H9 (cell line): ENCODE measurements at regions not wholly inside any gene's neighbourhood (a gene's known extent, or its start where the extent isn't known, plus 50 kb on each side); places are given as distances from the start of the nearest gene placed in this dataset.

Experiments
- DNase-seq: peaks from one replicate; pipeline ENCODE4 v3.0.0-alpha.2; 2017
- H2AFZ ChIP-seq: one replicate; pipeline ENCODE4 v1.6.1; 2013; ENCODE audit warnings: mild to moderate bottlenecking, low read length, control low read depth, moderate library complexity
- H2AK5ac ChIP-seq: 2 replicates; pipeline ENCODE4 v1.6.1; 2013; ENCODE audit warnings: low read length, control low read depth, mixed read lengths; ENCODE audit not compliant: insufficient read length
- H2BK120ac ChIP-seq: one replicate; pipeline ENCODE4 v1.6.1; 2013; ENCODE audit warnings: low read depth, mild to moderate bottlenecking, low read length, control low read depth, inconsistent platforms; ENCODE audit not compliant: poor library complexity, severe bottlenecking
- H2BK12ac ChIP-seq: 2 replicates; pipeline ENCODE4 v1.6.1; 2013; ENCODE audit warnings: low read length, control low read depth, mixed read lengths, low read depth; ENCODE audit not compliant: insufficient read length
- H2BK15ac ChIP-seq: 2 replicates; pipeline ENCODE4 v1.6.1; 2013; ENCODE audit warnings: low read depth, low read length, control low read depth
- H2BK20ac ChIP-seq: one replicate; pipeline ENCODE4 v1.6.1; 2013; ENCODE audit warnings: low read depth, mild to moderate bottlenecking, low read length, control low read depth, inconsistent platforms; ENCODE audit not compliant: poor library complexity, severe bottlenecking
- H2BK5ac ChIP-seq: 2 replicates; pipeline ENCODE4 v1.6.1; 2013; ENCODE audit warnings: low read length, control low read depth, mixed read lengths; ENCODE audit not compliant: insufficient read length
- H3K14ac ChIP-seq: 2 replicates; pipeline ENCODE4 v1.6.1; 2013; ENCODE audit warnings: low read length, control low read depth; ENCODE audit not compliant: insufficient read depth
- H3K18ac ChIP-seq: 2 replicates; pipeline ENCODE4 v1.6.1; 2013; ENCODE audit warnings: low read depth, mild to moderate bottlenecking, mixed read lengths, low read length, control low read depth; ENCODE audit not compliant: insufficient read length
- H3K23ac ChIP-seq: 2 replicates; pipeline ENCODE4 v1.6.1; 2013; ENCODE audit warnings: low read length, control low read depth, mixed read lengths, low read depth; ENCODE audit not compliant: insufficient read length
- H3K23me2 ChIP-seq: 2 replicates; pipeline ENCODE4 v1.6.1; 2013; ENCODE audit warnings: low read depth, mild to moderate bottlenecking, mixed read lengths, low read length, control low read depth; ENCODE audit not compliant: insufficient read length, poor library complexity, severe bottlenecking
- H3K27ac ChIP-seq: 2 replicates; pipeline ENCODE4 v1.5.1; 2013; ENCODE audit warnings: low read length, control low read depth, mixed read lengths, low read depth; ENCODE audit not compliant: insufficient read length
- H3K27me3 ChIP-seq: 2 replicates; pipeline ENCODE4 v1.6.1; 2013; ENCODE audit warnings: low read length, control low read depth, inconsistent platforms; ENCODE audit not compliant: insufficient read depth
- H3K4ac ChIP-seq: 2 replicates; pipeline ENCODE4 v1.6.1; 2013; ENCODE audit warnings: low read depth, mild to moderate bottlenecking, control low read depth, inconsistent platforms, low read length, moderate library complexity
- H3K4me1 ChIP-seq: 2 replicates; pipeline ENCODE4 v1.6.1; 2013; ENCODE audit warnings: low read length, control low read depth, inconsistent platforms; ENCODE audit not compliant: insufficient read depth
- H3K4me2 ChIP-seq: 2 replicates; pipeline ENCODE4 v1.6.1; 2013; ENCODE audit warnings: low read length, control low read depth, mixed read lengths; ENCODE audit not compliant: insufficient read length, insufficient read depth
- H3K56ac ChIP-seq: 2 replicates; pipeline ENCODE4 v1.6.1; 2013; ENCODE audit warnings: low read depth, mild to moderate bottlenecking, mixed read lengths, low read length, control low read depth; ENCODE audit not compliant: insufficient read length
- H3K79me1 ChIP-seq: 2 replicates; pipeline ENCODE4 v1.6.1; 2013; ENCODE audit warnings: low read depth, mild to moderate bottlenecking, moderate library complexity, low read length, control low read depth, inconsistent platforms; ENCODE audit not compliant: insufficient read depth, poor library complexity, severe bottlenecking
- H3K79me2 ChIP-seq: 2 replicates; pipeline ENCODE4 v1.6.1; 2013; ENCODE audit warnings: low read length, control low read depth, inconsistent platforms; ENCODE audit not compliant: insufficient read depth
- H3K9ac ChIP-seq: 2 replicates; pipeline ENCODE4 v1.6.1; 2013; ENCODE audit warnings: low read length, control low read depth, mixed read lengths; ENCODE audit not compliant: insufficient read length; ENCODE audit errors: extremely low read depth
- H3K9me3 ChIP-seq: one replicate; pipeline ENCODE4 v1.6.1; 2013; ENCODE audit warnings: low read depth, low read length, inconsistent platforms; ENCODE audit not compliant: control insufficient read depth
- H3T11ph ChIP-seq: one replicate; pipeline ENCODE4 v1.6.1; 2013; ENCODE audit warnings: mild to moderate bottlenecking, low read length, control low read depth, inconsistent platforms
- H4K20me1 ChIP-seq: one replicate; pipeline ENCODE4 v1.6.1; 2013; ENCODE audit not compliant: control insufficient read depth, insufficient read length, insufficient read depth
- H4K5ac ChIP-seq: 2 replicates; pipeline ENCODE4 v1.6.1; 2013; ENCODE audit warnings: low read depth, mild to moderate bottlenecking, mixed read lengths, low read length, control low read depth; ENCODE audit not compliant: insufficient read length
- H4K8ac ChIP-seq: replicated peaks from 2 replicates; pipeline ENCODE4 v1.6.1; 2013; ENCODE audit warnings: low read length, control low read depth, mixed read lengths, low read depth; ENCODE audit not compliant: insufficient read length
- H4K91ac ChIP-seq: 2 replicates; pipeline ENCODE4 v1.6.1; 2013; ENCODE audit warnings: low read depth, mild to moderate bottlenecking, moderate library complexity, mixed read lengths, low read length, control low read depth; ENCODE audit not compliant: insufficient read length
- H3K27ac Mint-ChIP-seq, 3 experiments: 2 replicates in 2 of 3; 3 replicates in 1 of 3; pipeline ENCODE4 v1.8.0; 2020 to 2021; ENCODE audit warnings: mixed read lengths in 3 of 3, mild to moderate bottlenecking in 1 of 3, moderate library complexity in 1 of 3
- H3K27me3 Mint-ChIP-seq: 2 replicates; pipeline ENCODE4 v1.8.0; 2021; ENCODE audit warnings: low read depth, mild to moderate bottlenecking, moderate library complexity, mixed read lengths
- H3K36me3 Mint-ChIP-seq, 3 experiments: 2 replicates in 2 of 3; 3 replicates in 1 of 3; pipeline ENCODE4 v1.8.0; 2020 to 2021; ENCODE audit warnings: low read depth in 3 of 3, mixed read lengths in 3 of 3; ENCODE audit not compliant: insufficient read depth in 1 of 3
- H3K4me1 Mint-ChIP-seq, 2 experiments: 2 replicates each; pipeline ENCODE4 v1.8.0; 2020; ENCODE audit warnings: mixed read lengths in 2 of 2
- H3K4me3 Mint-ChIP-seq, 2 experiments: 2 replicates in 1 of 2; 3 replicates in 1 of 2; pipeline ENCODE4 v1.8.0; 2020 to 2021; ENCODE audit warnings: mild to moderate bottlenecking in 2 of 2, mixed read lengths in 2 of 2, moderate library complexity in 1 of 2
- H3K9me3 Mint-ChIP-seq, 2 experiments: 2 replicates in 1 of 2; 3 replicates in 1 of 2; pipeline ENCODE4 v1.8.0; 2020; ENCODE audit warnings: mild to moderate bottlenecking in 2 of 2, mixed read lengths in 2 of 2, moderate library complexity in 1 of 2
- CTCF ChIP-seq: fragments of 200-600 bp; sonication (generic); conservative IDR thresholded peaks from 3 replicates; pipeline ENCODE4 v1.8.0; 2021; ENCODE audit warnings: antibody characterized with exemption, mild to moderate bottlenecking
- WGBS: extraction: QIAGEN DNeasy Blood & Tissue Kit; methylation state at CpG from one replicate; pipeline ENCODE4 v1.1.7; 2013; ENCODE audit warnings: missing lambda C conversion rate, low lambda C conversion rate, mixed read lengths; ENCODE audit not compliant: insufficient read length; ENCODE audit errors: extremely low coverage; 5-methylcytosine and 5-hydroxymethylcytosine counted together

DNA sequence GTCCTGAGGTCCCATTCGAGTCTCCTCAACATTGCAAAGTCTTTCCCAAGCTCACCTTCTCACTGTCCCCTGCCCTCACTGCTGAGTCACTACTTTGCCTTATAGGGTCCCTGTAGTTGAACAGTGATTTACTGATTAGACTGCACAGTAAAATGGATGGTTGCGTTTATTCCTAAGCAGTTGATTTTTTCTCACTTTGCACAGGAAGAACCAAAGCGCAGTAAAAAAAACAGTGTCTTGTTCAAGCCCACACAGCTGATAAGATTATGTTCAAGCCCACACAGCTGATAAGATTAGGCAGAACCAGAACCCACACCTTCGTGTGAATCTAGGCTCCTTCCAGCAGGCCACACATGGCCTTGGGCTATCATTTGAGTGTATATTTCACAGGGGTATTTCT, 215.3 kb upstream of the COPS8 start:
- Histone ChIP-seq H3K56ac (no peak overlapping the region), H2BK120ac (no peak overlapping the region), H2BK5ac (no peak overlapping the region), H4K91ac (no peak overlapping the region), H3K4me2 (no peak overlapping the region), H4K5ac (no peak overlapping the region), H2AFZ (no peak overlapping the region), H2BK20ac (no peak overlapping the region), H3K27ac (no peak overlapping the region), H3K9me3 (no peaks in the 10 kb centered on the region), H2BK15ac (no peak overlapping the region), H4K20me1 (no peaks in the 10 kb centered on the region), H2AK5ac (no peak overlapping the region), H3K9ac (no peak overlapping the region), H2BK12ac (no peak overlapping the region), H3K23me2 (no peaks in the 10 kb centered on the region), H3T11ph (no peak overlapping the region), H3K14ac (no peak overlapping the region), H3K23ac (no peak overlapping the region), H3K27me3 (no peaks in the 10 kb centered on the region), H3K4me1 (no peaks in the 10 kb centered on the region), H3K4ac (no peak overlapping the region), H3K79me1 (no peaks in the 10 kb centered on the region), H3K18ac (no peak overlapping the region), H3K79me2 (no peaks in the 10 kb centered on the region), H4K8ac (no peak overlapping the region)
- peaks cover 7% of the 10 kb centered on the region in 2 experiments for H3K9me3 Mint-ChIP-seq
- H3K4me1 Mint-ChIP-seq: peaks cover 8 to 18% of the 10 kb centered on the region in 2 experiments
- DNase-seq: peak; percentile 5
- no peak for TF ChIP-seq CTCF
- peak overlapping the region in 1 of 3 experiments; percentile 59; a peak in 1 of 7 replicates for H3K27ac Mint-ChIP-seq
- no CpG with 5 or more reads among the region's 4 CpGs for WGBS
- H3K4me3 Mint-ChIP-seq: no peak overlapping the region
- peaks cover 5 to 14% (median 6%) of the 10 kb centered on the region in 3 experiments; a peak in 6 of 7 replicates for H3K36me3 Mint-ChIP-seq
- peaks cover 13% of the 10 kb centered on the region for H3K27me3 Mint-ChIP-seq
